ENCODE measurements at regions not wholly inside any gene's neighbourhood (a gene's known extent, or its start where the extent isn't known, plus 50 kb on each side); places are given as distances from the start of the nearest gene placed in this dataset.
A peak's percentile ranks its signal among the peaks of the same experiment; 100 is the strongest.

GRCh38 chr13:34349091-34349722 lies 531.3 kb downstream of the RFC3 start:
- TF ChIP-seq FOS (IDR thresholded peaks at IDR 0.05; ENCODE audit: borderline replicate concordance, insufficient read depth, low read length) (peak; percentile 87), GATA2 (IDR thresholded peaks at IDR 0.05; ENCODE audit: insufficient read depth, insufficient read length, low read depth, low read length) (no peak), POLR2AphosphoS5 (IDR thresholded peaks at IDR 0.05; ENCODE audit: insufficient read depth, low read depth, low read length) (peak; percentile 46), MYC (IDR thresholded peaks at IDR 0.05; ENCODE audit: low read depth, low read length) (no peak), POLR2A (IDR thresholded peaks at IDR 0.05; ENCODE audit: low read depth, low read length) (no peak), JUN (IDR thresholded peaks at IDR 0.05; ENCODE audit: borderline replicate concordance, insufficient read depth, insufficient read length, low read depth) (peak; percentile 37)
- Histone ChIP-seq H3K27me3 (ENCODE audit: control insufficient read depth in 2 of 2, insufficient read depth in 2 of 2, low read length in 2 of 2) (no peaks in the 10 kb centered on the region), H3K4me3 (replicated peaks in 1 of 3; ENCODE audit: insufficient read depth in 1 of 3, low read depth in 1 of 3, low read length in 3 of 3) (no peak overlapping the region), H3K79me2 (ENCODE audit: control insufficient read depth, insufficient read depth, low read length) (no peaks in the 10 kb centered on the region), H3K4me2 (ENCODE audit: insufficient read depth, low read length) (no peak overlapping the region), H4K20me1 (replicated peaks; ENCODE audit: control insufficient read depth, extremely low read depth, insufficient read depth, low read length) (no peaks in the 10 kb centered on the region), H3K9ac (replicated peaks; ENCODE audit: extremely low read depth, insufficient read depth, low read length) (no peak overlapping the region), H3K9me3 (replicated peaks; ENCODE audit: control insufficient read depth, insufficient read depth, low read length) (no peaks in the 10 kb centered on the region), H3K4me1 (ENCODE audit: control insufficient read depth, extremely low read depth, insufficient read depth, low read length) (peaks cover 9% of the 10 kb centered on the region), H2AFZ (ENCODE audit: low read depth, low read length) (no peak overlapping the region), H3K9me1 (replicated peaks; ENCODE audit: control insufficient read depth, extremely low read depth, insufficient read depth, low read length) (no peaks in the 10 kb centered on the region), H3K36me3 (ENCODE audit: control insufficient read depth in 2 of 2, extremely low read depth in 1 of 2, insufficient read depth in 2 of 2, low read length in 2 of 2) (no peaks in the 10 kb centered on the region), H3K27ac (ENCODE audit: insufficient read depth, low read depth, low read length) (no peak overlapping the region)
- dilution Hi-C loops (cut with MboI; ENCODE audit: extremely low pct_ligation_motif_present, low sequenced_read_pairs) (no loop called here), intact Hi-C loops (cut with micrococcal nuclease) (no loop called here)
- peak; percentile 96 for FAIRE-seq
- ChIA-PET POLR2A (no interaction called here), CTCF (no interaction called here)
- BruUV-seq (replicated peaks): no TSS peak
- DNase-seq (ENCODE audit: low read depth, low spot score): peak; percentile 81

GRCh38 chr13:34350671-34351070 lies 532.7 kb downstream of the RFC3 start:
- no peaks in the 10 kb centered on the region for H3K9me3 ChIP-seq (replicated peaks; ENCODE audit: control insufficient read depth, insufficient read depth, low read length)
- dilution Hi-C loops (cut with MboI; ENCODE audit: extremely low pct_ligation_motif_present, low sequenced_read_pairs): no loop called here
- no peak for FAIRE-seq

More at GRCh38 chr13:34350671-34351070, 532.7 kb downstream of the RFC3 start:
- intact Hi-C loops (cut with micrococcal nuclease): loop anchor here (10.0 kb wide), 1 partner anchor 804 kb away; no protein-coding TSS in a partner anchor
- H3K4me3 ChIP-seq (replicated peaks in 1 of 3; ENCODE audit: insufficient read depth in 1 of 3, low read depth in 1 of 3, low read length in 3 of 3): no peak overlapping the region
- ChIA-PET POLR2A (no interaction called here), CTCF (no interaction called here)
- H3K4me1 ChIP-seq (ENCODE audit: control insufficient read depth, extremely low read depth, insufficient read depth, low read length): peaks cover 9% of the 10 kb centered on the region
- no peak overlapping the region for H3K27ac ChIP-seq (ENCODE audit: insufficient read depth, low read depth, low read length)
- no peak overlapping the region for H3K4me2 ChIP-seq (ENCODE audit: insufficient read depth, low read length)
- H3K27me3 ChIP-seq (ENCODE audit: control insufficient read depth in 2 of 2, insufficient read depth in 2 of 2, low read length in 2 of 2): no peaks in the 10 kb centered on the region
- H3K9me1 ChIP-seq (replicated peaks; ENCODE audit: control insufficient read depth, extremely low read depth, insufficient read depth, low read length): no peaks in the 10 kb centered on the region
- H3K79me2 ChIP-seq (ENCODE audit: control insufficient read depth, insufficient read depth, low read length): no peaks in the 10 kb centered on the region
- H3K36me3 ChIP-seq (ENCODE audit: control insufficient read depth in 2 of 2, extremely low read depth in 1 of 2, insufficient read depth in 2 of 2, low read length in 2 of 2): no peaks in the 10 kb centered on the region
- BruUV-seq (replicated peaks): no TSS peak
- no peaks in the 10 kb centered on the region for H4K20me1 ChIP-seq (replicated peaks; ENCODE audit: control insufficient read depth, extremely low read depth, insufficient read depth, low read length)
- DNase-seq (ENCODE audit: low read depth, low spot score): no peak
- TF ChIP-seq POLR2A (IDR thresholded peaks at IDR 0.05; ENCODE audit: low read depth, low read length): no peak
- no peak for TF ChIP-seq EZH2 (IDR thresholded peaks at IDR 0.05; ENCODE audit: borderline replicate concordance, low read depth, low read length, severe bottlenecking)
- no peak for TF ChIP-seq POLR2AphosphoS5 (IDR thresholded peaks at IDR 0.05; ENCODE audit: insufficient read depth, low read depth, low read length)
- TF ChIP-seq JUN (IDR thresholded peaks at IDR 0.05; ENCODE audit: borderline replicate concordance, insufficient read depth, insufficient read length, low read depth): no peak
- TF ChIP-seq GATA2 (IDR thresholded peaks at IDR 0.05; ENCODE audit: insufficient read depth, insufficient read length, low read depth, low read length): no peak
- no peak for TF ChIP-seq CTCF (IDR thresholded peaks at IDR 0.05; ENCODE audit: extremely low read depth in 1 of 2, insufficient read depth in 1 of 2, low read depth in 1 of 2, low read length in 2 of 2)
- no peak for TF ChIP-seq MYC (IDR thresholded peaks at IDR 0.05; ENCODE audit: low read depth, low read length)
- no peak for TF ChIP-seq FOS (IDR thresholded peaks at IDR 0.05; ENCODE audit: borderline replicate concordance, insufficient read depth, low read length)
- TF ChIP-seq MAX (IDR thresholded peaks at IDR 0.05; ENCODE audit: insufficient read depth, insufficient read length): no peak
- no peak overlapping the region for H3K9ac ChIP-seq (replicated peaks; ENCODE audit: extremely low read depth, insufficient read depth, low read length)
- H2AFZ ChIP-seq (ENCODE audit: low read depth, low read length): no peak overlapping the region
